ENCODE measurements at regions not wholly inside any gene's neighbourhood (a gene's known extent, or its start where the extent isn't known, plus 50 kb on each side); places are given as distances from the start of the nearest gene placed in this dataset.

- TF ChIP-seq EZH2phosphoT487 (IDR thresholded peaks at IDR 0.05; ENCODE audit: low read depth, severe bottlenecking, unreplicated experiment) (no peak), CTCF (IDR thresholded peaks at IDR 0.05; ENCODE audit: poor library complexity) (no peak), EZH2 (IDR thresholded peaks at IDR 0.05; ENCODE audit: borderline replicate concordance) (no peak)
Observed at GRCh38 chr6:147108259-147108910, 95.8 kb upstream of the STXBP5 start.

GRCh38 chr6:147109707-147110106 lies 94.5 kb upstream of the STXBP5 start:
- Histone ChIP-seq H3K4me2 (no peak overlapping the region), H3K27me3 (no peaks in the 10 kb centered on the region), H3K9me2 (replicated peaks; ENCODE audit: insufficient read depth) (no peaks in the 10 kb centered on the region), H3K27ac (no peak overlapping the region), H2AFZ (no peak overlapping the region), H3K4me3 (no peak overlapping the region), H4K20me1 (ENCODE audit: insufficient read depth, poor library complexity, severe bottlenecking) (no peaks in the 10 kb centered on the region), H3K79me2 (no peaks in the 10 kb centered on the region), H3K9me3 (ENCODE audit: low read depth) (no peaks in the 10 kb centered on the region), H3K4me1 (ENCODE audit: insufficient read depth) (no peaks in the 10 kb centered on the region), H3K36me3 (replicated peaks; ENCODE audit: insufficient read depth, low read depth) (no peaks in the 10 kb centered on the region)
- TF ChIP-seq EZH2 (IDR thresholded peaks at IDR 0.05; ENCODE audit: borderline replicate concordance) (no peak), CTCF (IDR thresholded peaks at IDR 0.05; ENCODE audit: poor library complexity) (no peak), EZH2phosphoT487 (IDR thresholded peaks at IDR 0.05; ENCODE audit: low read depth, severe bottlenecking, unreplicated experiment) (no peak)
- no peak for DNase-seq (ENCODE audit: low spot score)
- 92% methylated on average over 4 of the region's 4 CpGs for WGBS (ENCODE audit: low lambda C conversion rate, missing lambda C conversion rate)

More at GRCh38 chr6:147108259-147108910, 95.8 kb upstream of the STXBP5 start:
- Histone ChIP-seq H3K27me3 (no peaks in the 10 kb centered on the region), H3K4me3 (no peak overlapping the region), H3K9me2 (replicated peaks; ENCODE audit: insufficient read depth) (no peaks in the 10 kb centered on the region), H3K79me2 (no peaks in the 10 kb centered on the region), H3K4me2 (no peak overlapping the region), H4K20me1 (ENCODE audit: insufficient read depth, poor library complexity, severe bottlenecking) (no peaks in the 10 kb centered on the region), H3K4me1 (ENCODE audit: insufficient read depth) (no peaks in the 10 kb centered on the region), H2AFZ (no peak overlapping the region), H3K9me3 (ENCODE audit: low read depth) (no peaks in the 10 kb centered on the region), H3K36me3 (replicated peaks; ENCODE audit: insufficient read depth, low read depth) (no peaks in the 10 kb centered on the region), H3K27ac (no peak overlapping the region)
- WGBS (ENCODE audit: low lambda C conversion rate, missing lambda C conversion rate) = 77% methylated on average over 2 of the region's 2 CpGs
- DNase-seq (ENCODE audit: low spot score) = no peak

GRCh38 chr6:147116056-147116455 lies 88.2 kb upstream of the STXBP5 start:
- H3K79me2 ChIP-seq = no peaks in the 10 kb centered on the region
- no peaks in the 10 kb centered on the region for H3K4me1 ChIP-seq (ENCODE audit: insufficient read depth)
- H4K20me1 ChIP-seq (ENCODE audit: insufficient read depth, poor library complexity, severe bottlenecking) = no peaks in the 10 kb centered on the region
- H3K4me3 ChIP-seq = no peak overlapping the region
- no peak for DNase-seq (ENCODE audit: low spot score)
- H3K9me2 ChIP-seq (replicated peaks; ENCODE audit: insufficient read depth) = no peaks in the 10 kb centered on the region
- WGBS (ENCODE audit: low lambda C conversion rate, missing lambda C conversion rate) = 79% methylated on average over 4 of the region's 4 CpGs
- H2AFZ ChIP-seq = no peak overlapping the region
- no peaks in the 10 kb centered on the region for H3K9me3 ChIP-seq (ENCODE audit: low read depth)
- H3K27me3 ChIP-seq = peaks cover 3% of the 10 kb centered on the region
- no peak overlapping the region for H3K4me2 ChIP-seq
- H3K36me3 ChIP-seq (replicated peaks; ENCODE audit: insufficient read depth, low read depth) = no peaks in the 10 kb centered on the region
- TF ChIP-seq EZH2 (IDR thresholded peaks at IDR 0.05; ENCODE audit: borderline replicate concordance) = no peak
- TF ChIP-seq EZH2phosphoT487 (IDR thresholded peaks at IDR 0.05; ENCODE audit: low read depth, severe bottlenecking, unreplicated experiment) = no peak
- no peak for TF ChIP-seq CTCF (IDR thresholded peaks at IDR 0.05; ENCODE audit: poor library complexity)
- H3K27ac ChIP-seq = no peak overlapping the region

Measured in hepatocyte (in vitro differentiated cells).